HS-27A (cell line): ENCODE measurements at regions not wholly inside any gene's neighbourhood (a gene's known extent, or its start where the extent isn't known, plus 50 kb on each side); places are given as distances from the start of the nearest gene placed in this dataset.
"Not testable (repeated sequence)": the region's sequence is repeated elsewhere in the genome, so short reads cannot be mapped to it uniquely, and the experiment has no call there.

Experiments
- DNase-seq: peaks from one replicate; pipeline ENCODE4 v3.0.0-alpha.2; 2012; ENCODE audit warnings: low read depth, missing footprints

DNA sequence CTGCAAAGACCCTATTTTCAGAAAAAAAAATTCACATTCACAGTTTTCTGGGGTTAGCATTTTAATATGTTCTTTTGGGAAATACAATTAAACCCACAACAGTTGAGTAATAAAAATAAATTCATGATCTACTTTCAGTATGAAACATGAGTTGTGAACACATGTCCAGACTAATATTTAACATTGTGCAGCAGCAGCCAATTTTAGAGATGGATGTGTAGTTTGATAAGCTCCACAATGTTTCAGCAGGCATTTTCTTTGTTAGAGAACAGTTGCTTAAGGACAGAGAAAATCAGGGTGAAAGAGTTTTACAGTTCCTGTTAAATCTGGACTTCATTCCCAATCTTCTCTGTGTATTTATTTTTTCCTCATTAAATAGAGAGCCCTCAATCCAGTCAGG lies 519.5 kb downstream of the PIK3C3 start:
- DNase-seq = no peak

DNA sequence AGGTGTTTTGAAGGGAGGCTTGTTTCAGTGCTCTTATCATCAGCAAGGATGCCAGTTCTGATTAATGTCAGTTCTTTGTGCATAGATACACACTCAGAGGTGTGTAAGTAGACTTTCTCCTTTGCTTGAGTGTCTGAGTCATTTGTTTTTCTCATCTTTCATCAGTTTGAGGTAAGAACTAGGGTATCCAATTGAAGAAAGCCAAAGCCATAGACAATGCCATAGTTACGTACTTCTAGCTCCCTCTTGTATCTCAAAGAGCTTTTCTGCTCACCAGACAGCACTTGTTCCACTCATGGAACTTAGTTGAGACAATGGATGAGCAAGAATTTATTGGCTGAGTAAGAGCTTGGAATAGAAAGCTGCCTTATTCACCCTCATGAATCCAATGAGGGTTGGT lies 520.1 kb downstream of the PIK3C3 start:
- no peak for DNase-seq

DNA sequence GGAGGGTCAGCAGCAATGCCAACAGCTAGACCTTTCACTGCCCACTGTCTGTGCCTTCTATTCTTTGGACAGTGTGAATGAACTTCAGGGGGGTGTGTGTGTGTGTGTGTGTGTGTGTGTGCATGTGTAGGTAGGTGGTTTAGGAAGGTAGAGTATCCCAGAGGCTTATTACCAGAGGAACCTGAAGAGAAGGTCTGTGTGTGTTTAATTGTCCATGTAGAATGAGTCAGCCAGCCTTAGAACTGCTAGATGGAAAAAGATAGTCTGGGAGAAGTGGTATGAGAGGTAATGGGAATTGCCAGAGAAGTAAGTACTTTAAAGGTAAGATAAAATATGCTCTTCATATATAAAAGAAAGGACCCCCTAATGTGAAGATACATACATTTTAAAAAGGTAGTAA lies 522.2 kb downstream of the PIK3C3 start:
- DNase-seq = no peak

DNA sequence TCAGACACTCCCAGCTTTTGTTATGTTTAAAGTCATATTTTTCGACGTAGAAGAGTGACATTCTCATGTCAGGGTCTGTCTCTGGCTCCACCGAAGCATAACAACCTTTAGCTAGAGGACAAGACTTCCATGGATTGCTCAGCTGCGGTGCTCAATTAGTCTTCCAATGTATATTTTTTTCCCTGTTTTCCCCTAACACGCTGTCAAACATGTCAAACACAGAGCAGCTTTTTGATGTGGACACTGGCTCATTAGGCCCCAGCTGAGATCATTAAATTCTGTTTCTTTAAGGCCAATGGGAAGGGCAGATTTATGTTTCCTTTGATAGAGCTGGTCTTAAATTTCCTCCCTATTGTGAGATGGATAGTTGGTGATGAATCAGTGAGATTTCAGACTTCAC lies 525.4 kb downstream of the PIK3C3 start:
- no peak for DNase-seq

DNA sequence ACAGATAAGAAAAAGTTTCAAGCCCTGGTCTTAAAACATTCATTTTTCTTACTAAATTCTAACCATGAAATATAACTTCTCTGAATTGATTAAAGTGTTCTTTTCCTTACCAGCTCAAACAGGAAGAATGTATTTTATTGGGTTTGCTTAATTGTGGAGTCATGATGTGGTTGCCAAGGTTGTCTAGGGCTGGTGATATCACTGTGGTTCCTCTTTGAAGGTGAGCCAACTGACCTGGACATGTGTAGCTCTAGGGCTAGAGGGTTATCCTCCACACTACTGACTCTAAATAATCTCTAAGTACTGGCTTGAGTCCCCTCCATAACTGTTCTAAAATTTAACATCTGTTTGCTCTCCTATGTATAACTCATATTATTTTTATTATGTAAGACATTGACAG lies 529.6 kb downstream of the PIK3C3 start:
- DNase-seq = no peak

DNA sequence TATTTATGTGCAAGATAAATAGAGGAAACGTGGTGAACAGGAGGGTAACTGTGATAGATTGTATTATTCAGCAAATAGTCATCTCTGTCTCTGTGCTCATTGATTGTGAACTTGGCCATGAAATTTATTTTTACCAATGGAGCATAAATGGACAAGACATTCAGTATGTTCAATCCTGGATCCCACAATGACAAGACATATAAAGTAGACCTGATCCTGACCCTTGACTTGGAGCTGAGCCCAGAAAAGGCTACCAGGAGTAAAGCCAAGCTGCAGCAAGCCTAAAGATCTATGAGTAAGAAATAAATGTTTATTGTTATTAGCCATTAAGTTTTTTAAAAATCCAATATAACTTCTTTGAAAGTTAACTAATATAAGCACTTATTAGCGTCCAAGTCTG lies 531.2 kb downstream of the PIK3C3 start:
- no peak for DNase-seq

DNA sequence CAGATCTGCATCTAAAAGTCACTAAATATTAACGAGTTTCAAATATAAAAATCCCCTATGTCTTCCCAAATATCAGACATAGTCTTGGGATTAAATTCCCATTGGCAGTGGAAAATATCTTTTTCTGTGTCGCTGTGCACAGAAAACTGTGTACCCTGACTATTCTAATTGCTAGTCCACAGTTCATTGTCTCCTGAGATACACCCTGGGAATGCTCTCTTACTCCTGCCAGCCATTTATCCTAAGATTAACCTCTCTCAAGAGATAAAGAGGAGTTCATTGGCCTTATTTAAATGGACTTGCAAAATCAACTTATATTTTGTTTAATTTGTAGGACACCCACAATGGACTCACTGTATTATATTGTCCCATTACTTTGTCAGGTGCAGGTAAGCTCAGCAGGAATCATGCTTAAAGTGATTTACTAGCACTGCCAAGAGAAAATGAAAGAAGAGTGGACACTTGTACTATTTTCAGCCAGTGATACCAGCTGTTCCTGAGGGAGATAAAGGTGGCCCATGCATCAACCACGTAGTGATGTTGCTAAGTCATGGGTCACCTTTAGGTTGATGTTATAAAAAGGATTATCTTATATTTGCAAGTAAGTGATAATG lies 553.8 kb downstream of the PIK3C3 start:
- DNase-seq = no peak

DNA sequence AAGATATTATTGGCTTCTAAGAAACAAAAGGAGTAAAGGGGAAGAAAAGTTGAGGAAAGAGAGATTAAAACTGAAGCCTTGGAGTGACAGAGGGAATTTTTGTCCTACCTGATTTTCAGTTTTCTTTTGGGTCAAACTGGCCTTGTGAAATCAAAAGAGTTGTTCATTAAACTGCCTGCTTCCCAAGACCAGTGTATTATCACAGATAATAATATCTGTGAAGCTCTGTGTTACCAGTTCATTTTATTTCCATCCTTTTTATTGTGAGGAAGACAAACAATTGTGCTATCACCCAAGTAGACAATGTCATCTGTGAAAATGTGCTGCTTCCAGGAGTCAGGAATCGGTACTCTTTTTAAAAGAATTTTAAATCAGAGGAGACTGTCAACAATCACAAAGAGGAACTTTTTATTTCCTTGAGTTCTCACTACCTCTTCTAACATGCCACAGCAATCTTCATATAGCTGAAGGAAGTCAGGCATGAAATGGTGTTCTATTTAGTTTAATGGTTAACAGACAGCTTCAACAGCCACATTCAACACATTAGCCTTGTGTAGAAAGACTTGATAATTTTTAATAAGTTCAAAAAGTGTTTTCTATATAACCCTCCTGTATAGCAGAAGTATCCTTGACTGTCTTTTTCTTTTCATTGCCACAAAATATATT lies 554.8 kb downstream of the PIK3C3 start:
- no peak for DNase-seq

DNA sequence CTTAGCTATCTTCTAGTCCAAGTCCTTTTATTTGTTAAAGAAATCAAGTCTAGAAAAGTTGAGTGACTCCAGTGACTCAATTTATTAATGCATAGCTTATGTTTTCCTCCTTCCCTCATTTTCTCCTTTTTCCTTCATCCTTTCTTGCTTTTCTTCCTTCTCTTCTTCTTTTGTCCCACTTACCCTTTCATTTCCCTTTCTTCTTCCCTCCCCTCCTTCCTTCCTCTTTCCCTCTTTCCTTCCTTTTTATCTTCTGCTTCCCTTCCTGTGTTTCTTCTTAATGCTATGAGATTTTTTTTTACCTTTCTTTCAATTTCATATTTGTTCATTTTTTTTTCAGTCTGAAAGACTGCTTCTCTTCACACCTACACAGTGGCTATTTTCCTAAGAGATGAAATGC lies 555.5 kb downstream of the PIK3C3 start:
- no peak for DNase-seq

DNA sequence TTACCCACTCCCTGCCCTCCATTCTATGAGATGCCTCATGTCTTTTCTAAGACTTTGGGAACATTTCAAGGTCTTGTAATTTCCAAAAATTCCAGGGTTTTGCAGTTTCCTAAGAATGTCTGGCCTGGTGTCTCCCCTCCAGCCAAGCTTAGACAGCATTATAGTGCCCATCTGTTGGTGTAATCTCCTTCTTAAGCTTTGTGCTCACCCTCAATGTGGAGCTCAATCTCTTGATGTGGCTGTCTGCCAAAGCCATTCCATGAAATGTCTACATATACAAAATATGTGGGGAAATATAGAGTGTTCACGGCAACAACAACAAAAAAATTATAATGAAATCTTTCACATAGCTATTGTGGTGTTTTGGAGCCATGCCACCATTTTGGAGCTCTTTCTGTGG lies 558.4 kb downstream of the PIK3C3 start:
- DNase-seq = no peak

DNA sequence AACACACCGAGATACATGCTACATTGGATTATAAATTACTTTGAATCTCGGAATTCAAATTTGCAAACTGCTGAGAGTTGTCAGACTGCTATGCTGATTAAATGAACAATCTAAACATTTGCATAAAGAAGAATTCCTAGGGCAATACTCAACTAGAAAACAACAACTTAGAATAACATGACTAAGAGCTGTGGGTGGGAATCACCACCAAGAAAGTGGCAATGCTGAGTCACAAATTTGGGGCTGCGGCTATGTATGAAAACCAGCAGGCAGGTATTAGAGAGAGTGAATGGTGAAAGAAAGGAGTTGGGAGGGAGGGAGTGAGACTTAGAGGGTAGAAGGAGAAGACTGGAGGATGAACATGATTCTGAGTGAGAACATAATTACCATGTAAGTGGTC lies 559.5 kb downstream of the PIK3C3 start:
- DNase-seq = peak; percentile 8

DNA sequence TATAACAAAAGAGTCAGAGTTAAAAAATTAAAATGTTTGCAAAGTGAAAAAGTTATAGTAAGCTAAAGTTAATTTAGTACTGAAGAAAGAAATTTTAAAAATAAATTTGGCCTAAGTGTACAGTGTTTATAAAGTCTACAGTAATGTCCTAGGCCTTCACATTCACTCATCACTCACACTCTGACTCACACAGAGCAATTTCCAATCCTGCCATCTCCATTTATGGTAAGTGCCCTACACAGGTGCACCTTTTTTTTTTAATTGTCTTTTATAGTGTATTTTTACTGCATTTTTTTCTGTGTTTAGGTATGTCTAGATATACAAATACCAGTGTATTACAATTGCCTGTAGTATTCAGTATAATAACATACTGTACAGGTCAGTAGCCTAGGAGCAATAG lies 562.9 kb downstream of the PIK3C3 start:
- DNase-seq = no peak

DNA sequence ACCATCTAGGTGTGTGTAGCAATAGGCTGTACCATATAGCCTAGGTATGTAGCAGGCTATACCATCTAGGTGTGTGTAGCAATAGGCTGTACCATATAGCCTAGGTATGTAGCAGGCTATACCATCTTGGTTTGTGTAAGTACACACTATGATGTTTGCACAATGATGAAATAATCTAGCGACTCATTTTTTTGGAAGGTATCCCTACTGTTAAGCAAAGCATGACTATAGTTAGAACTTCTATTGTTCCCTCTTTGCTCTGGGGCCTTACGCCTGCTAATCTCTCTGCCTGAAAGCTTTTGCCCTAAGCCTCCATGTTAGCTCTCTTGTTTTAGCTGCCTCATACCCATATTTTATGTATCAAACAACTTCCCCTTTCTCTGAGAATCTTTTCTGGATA lies 563.3 kb downstream of the PIK3C3 start:
- not testable (repeated sequence) for DNase-seq

DNA sequence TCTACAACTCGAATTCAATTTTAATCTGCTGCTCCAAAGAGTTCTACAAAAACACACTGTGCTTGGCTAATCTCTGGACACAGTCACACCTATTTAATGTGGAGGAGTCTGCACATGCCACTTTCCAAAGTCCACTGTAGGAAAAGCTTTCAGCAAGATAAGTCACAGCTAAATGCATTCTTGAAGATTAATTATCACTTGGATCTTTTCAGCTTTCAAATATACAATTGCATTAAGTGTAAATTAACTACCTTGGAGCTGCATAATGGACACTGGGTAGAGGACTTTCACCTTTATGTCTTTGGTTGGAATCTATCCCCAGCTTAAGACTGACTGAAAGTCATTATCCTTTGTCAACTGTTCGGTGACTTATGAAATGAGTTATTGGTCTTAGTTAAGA lies 565.1 kb downstream of the PIK3C3 start:
- no peak for DNase-seq

DNA sequence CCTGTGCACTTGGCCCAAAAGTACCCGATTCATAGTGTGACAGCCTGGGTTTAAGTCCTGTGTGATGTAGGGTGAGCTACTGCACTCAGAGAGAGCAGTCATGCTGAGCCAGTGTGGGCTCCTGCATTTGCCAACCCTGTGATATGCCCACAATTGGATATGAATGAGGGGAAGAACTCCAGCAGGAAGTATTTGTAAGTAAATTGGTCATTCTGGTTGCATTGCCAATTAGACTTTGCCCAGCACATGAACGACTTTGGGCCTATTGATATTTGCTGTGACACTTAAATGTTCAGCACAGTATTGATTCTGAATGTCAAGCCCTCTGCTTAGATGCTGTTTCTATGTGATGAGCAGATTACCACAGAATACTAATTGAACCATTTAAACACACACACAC lies 570.9 kb downstream of the PIK3C3 start:
- no peak for DNase-seq

DNA sequence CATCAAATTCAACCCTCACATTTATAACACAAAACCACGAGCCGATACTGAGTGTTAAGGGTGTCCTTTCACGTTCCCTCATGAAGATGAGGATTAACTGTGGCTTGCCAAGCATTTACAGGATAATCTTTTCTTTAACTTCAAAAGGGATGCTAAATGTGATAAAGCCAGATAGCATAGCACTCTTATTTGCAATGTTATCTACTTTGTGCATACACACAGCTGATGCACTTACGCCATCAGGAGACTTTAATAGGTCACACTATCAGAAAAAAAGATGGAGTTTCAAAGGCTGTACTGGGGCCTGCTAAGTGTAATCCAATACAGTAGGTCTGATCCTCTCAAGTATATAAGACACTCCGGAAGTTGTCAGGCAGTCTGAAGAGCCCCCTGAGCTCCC lies 572.7 kb downstream of the PIK3C3 start:
- DNase-seq = no peak

DNA sequence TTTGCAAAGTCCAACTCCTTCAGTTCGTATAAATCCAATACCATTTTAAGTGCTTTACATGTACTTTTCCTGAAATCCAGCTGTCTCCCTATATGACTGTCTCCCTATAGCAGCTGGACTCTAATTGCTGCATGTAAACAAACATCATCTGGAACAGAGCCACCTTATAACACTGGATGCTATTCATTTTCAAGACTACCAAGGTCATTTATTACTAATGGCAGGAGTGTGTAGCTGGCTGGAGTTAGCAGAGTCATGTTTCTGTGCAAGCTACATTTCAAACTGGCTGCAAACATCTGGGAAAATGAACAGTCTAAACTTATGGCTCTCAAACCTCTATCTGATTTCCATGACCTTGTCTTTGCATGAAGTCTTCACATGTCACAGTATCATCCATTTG lies 575.2 kb downstream of the PIK3C3 start:
- no peak for DNase-seq

DNA sequence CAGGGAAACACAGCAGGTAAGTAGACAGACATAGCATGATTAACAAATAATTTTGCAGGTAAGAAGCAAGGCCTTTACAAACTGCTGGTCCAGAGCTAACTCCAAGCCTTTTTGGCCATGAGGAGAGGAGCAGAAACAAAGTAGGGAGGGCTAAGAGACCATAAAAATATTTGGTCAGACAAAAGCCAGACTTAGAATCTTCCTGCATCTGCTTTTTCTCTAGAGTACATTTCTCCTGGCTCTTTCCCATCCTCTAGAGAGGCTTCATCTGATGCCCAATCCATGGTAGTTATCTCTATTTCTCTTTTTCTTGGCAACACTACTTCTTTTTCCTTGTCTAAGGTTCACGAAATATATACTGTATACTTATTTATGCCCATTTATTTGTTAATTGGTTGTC lies 577.1 kb downstream of the PIK3C3 start:
- DNase-seq = no peak

DNA sequence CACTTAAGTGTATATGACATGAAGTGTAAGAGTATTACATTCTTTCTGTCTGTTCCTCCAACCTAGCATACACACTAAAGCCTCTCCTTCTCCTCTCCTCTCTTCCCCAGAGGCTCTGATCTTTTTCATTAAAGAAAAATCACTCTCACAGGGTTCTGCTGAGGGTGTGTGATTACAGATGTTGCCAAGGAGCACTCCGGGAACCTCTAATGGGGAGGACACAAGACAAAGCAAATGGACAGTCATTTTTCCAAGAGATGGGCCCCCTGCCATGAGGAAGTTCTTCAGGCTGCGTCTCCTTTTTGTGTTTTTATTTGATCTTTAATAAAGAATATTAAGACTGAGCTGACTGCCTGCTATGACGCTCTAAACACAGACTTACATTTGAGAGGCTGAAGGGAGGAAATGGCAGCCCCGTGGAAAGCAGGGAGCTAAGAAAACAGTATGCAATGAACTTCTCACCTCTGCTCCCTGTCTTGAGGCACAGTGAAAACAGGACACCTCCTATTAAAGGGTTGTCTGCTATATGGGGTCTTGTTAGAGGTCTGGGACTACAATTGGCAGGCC lies 578.1 kb downstream of the PIK3C3 start:
- DNase-seq = no peak

DNA sequence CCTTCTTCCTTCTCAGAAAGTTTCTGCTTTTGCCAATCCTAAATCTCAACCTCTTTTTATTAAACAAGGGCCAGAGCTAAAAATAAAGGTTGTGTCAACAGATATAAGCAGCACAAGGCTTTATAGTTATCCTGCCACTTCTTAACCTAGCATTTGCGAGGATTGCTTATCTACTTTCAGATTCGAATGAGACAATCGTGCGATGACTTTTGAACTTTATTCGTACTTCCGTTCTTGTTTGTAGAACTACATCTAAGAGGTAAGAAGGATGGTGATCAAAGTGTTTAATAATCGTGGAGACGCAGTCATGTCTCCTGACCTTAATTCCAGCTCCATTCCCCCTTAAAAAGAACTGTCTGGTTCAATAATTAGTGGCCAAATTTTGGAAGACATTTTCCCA lies 578.6 kb downstream of the PIK3C3 start:
- DNase-seq = no peak

DNA sequence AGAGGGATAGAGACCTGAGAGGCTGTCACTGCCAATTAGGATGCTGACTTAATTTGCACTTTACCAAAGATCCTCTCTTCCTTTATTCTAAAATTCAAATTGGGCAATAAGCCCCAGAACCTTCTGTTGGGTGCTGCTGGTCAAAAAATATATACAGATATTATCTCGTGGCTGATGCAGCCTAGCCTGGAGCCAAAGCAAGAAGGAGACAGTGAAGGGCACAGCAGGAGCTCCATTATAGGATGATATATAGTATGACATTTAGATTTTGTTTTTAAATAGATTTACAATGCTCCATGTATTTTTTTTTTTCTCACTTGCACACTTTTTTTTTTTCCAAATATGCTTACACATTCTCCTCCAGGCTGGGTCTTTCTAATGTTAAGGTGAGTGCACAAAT lies 579.3 kb downstream of the PIK3C3 start:
- no peak for DNase-seq

DNA sequence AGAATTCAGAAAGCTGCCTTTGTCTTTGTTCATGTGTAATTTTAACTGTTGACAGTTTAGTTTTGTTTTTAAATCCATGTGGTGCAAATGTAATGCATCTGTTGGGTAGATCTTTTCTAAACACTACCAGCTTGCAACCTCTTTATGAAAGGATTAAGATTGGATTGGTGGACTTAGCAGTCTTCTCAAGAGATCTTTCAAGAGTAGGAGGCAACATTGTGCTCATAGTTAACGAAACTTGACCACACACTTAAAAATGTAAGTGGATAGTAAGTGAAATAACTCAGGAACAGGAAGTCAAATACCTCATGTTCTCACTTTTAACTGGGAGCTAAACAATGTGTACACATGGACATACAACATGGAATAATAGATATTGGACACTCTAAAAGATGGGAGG lies 579.0 kb downstream of the RIT2 start:
- DNase-seq = no peak

DNA sequence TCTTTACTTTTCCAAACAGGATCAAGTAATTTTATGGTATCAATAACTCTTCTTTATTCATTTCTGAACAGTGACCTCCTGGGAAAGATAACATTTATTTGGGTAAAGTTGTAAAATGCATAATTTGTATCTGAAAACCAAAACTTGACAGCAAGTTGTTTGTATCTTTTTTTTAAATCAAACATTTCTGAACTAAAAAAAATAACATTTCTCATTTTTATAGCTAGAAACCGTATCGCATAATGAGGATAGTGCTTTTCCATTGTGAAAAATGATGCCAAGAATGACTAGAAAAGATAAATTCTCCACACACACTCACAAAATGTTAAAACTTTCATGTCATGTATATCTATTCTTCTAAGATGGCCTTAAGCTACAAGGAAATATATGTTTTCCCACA lies 578.2 kb downstream of the RIT2 start:
- no peak for DNase-seq

DNA sequence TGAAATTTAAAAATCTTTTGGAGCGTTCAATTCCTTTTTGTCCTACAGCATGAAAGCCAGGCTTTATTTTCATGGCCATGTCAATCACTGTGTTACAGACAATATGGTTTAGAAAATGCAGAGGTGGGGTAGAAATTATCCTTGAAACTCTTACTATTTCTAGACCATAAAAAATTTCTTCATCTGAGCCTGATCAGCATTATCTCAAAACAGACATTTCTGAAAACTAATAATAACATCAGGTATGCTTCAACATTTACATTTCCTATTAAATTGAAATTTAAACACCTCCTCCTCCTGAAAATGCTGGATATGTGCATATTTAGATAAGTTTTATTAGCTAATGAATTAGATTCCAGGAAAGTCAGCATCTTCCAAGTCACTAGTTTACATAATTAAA lies 570.6 kb downstream of the RIT2 start:
- DNase-seq = no peak
